Caki2 (cell line): ENCODE measurements at regions not wholly inside any gene's neighbourhood (a gene's known extent, or its start where the extent isn't known, plus 50 kb on each side); places are given as distances from the start of the nearest gene placed in this dataset.
"Not testable (repeated sequence)": the region's sequence is repeated elsewhere in the genome, so short reads cannot be mapped to it uniquely, and the experiment has no call there.

Experiments
- DNase-seq: peaks from one replicate; pipeline ENCODE4 v3.0.0-alpha.2; 2015; ENCODE audit warnings: low read depth
- in situ Hi-C: cut with HindIII; loops from 2 replicates; pipeline ENCODE4 v1.10.0; 2016; ENCODE audit warnings: low sequenced_read_pairs, low pct_unique_long_range_greater_than_20kb, mixed read lengths

- DNase-seq = no peak
- in situ Hi-C loops = no loop called here
Measured at GRCh38 chr13:62721893-62722292, 1306.2 kb upstream of the PCDH20 start.

- in situ Hi-C loops, DNase-seq: not testable (repeated sequence)
Measured at GRCh38 chr13:62711948-62712347, 1296.3 kb upstream of the PCDH20 start.

GRCh38 chr13:62710787-62711186 lies 1295.1 kb upstream of the PCDH20 start:
- in situ Hi-C loops = no loop called here
- DNase-seq = no peak

- in situ Hi-C loops = no loop called here
- DNase-seq = no peak
Measured at GRCh38 chr13:62706048-62706447, 1290.4 kb upstream of the PCDH20 start.

GRCh38 chr13:62704875-62705274 lies 1289.2 kb upstream of the PCDH20 start:
- DNase-seq = no peak
- in situ Hi-C loops = no loop called here

GRCh38 chr13:62702502-62702901 lies 1286.9 kb upstream of the PCDH20 start:
- no peak for DNase-seq
- in situ Hi-C loops = no loop called here

- no peak for DNase-seq
Measured at GRCh38 chr13:62697701-62698100, 1282.1 kb upstream of the PCDH20 start.

GRCh38 chr13:62696490-62696889 lies 1280.8 kb upstream of the PCDH20 start:
- in situ Hi-C loops = no loop called here
- DNase-seq = no peak

More at GRCh38 chr13:62697701-62698100, 1282.1 kb upstream of the PCDH20 start:
- in situ Hi-C loops = no loop called here

- no peak for DNase-seq
- in situ Hi-C loops = no loop called here
Measured at GRCh38 chr13:62687732-62688131, 1272.1 kb upstream of the PCDH20 start.

GRCh38 chr13:62684359-62684758 lies 1268.7 kb upstream of the PCDH20 start:
- no peak for DNase-seq
- in situ Hi-C loops = no loop called here

- in situ Hi-C loops = no loop called here
- DNase-seq = no peak
Measured at GRCh38 chr13:62682788-62683187, 1267.1 kb upstream of the PCDH20 start.

GRCh38 chr13:62678039-62678438 lies 1262.4 kb upstream of the PCDH20 start:
- in situ Hi-C loops = no loop called here
- no peak for DNase-seq

- DNase-seq = no peak
- in situ Hi-C loops = no loop called here
Measured at GRCh38 chr13:62663767-62664166, 1248.1 kb upstream of the PCDH20 start.

GRCh38 chr13:62659365-62659764 lies 1243.7 kb upstream of the PCDH20 start:
- in situ Hi-C loops = no loop called here

GRCh38 chr13:62653371-62653770 lies 1237.7 kb upstream of the PCDH20 start:
- DNase-seq = no peak

More at GRCh38 chr13:62659365-62659764, 1243.7 kb upstream of the PCDH20 start:
- no peak for DNase-seq

GRCh38 chr13:62643799-62644524 lies 1228.3 kb upstream of the PCDH20 start:
- in situ Hi-C loops = no loop called here
- no peak for DNase-seq

More at GRCh38 chr13:62653371-62653770, 1237.7 kb upstream of the PCDH20 start:
- in situ Hi-C loops = no loop called here

- in situ Hi-C loops = no loop called here
- peak; percentile 88 for DNase-seq
Measured at GRCh38 chr13:62643007-62643483, 1227.4 kb upstream of the PCDH20 start.

GRCh38 chr13:62635161-62635560 lies 1219.5 kb upstream of the PCDH20 start:
- in situ Hi-C loops = no loop called here
- no peak for DNase-seq

- in situ Hi-C loops = no loop called here
- DNase-seq = no peak
Measured at GRCh38 chr13:62633448-62633847, 1217.8 kb upstream of the PCDH20 start.

GRCh38 chr13:62631619-62632018 lies 1216.0 kb upstream of the PCDH20 start:
- no peak for DNase-seq
- in situ Hi-C loops = no loop called here
